ENCODE measurements at regions not wholly inside any gene's neighbourhood (a gene's known extent, or its start where the extent isn't known, plus 50 kb on each side); places are given as distances from the start of the nearest gene placed in this dataset.
A peak's percentile ranks its signal among the peaks of the same experiment; 100 is the strongest.
"Not testable (repeated sequence)": the region's sequence is repeated elsewhere in the genome, so short reads cannot be mapped to it uniquely, and the experiment has no call there.

DNA sequence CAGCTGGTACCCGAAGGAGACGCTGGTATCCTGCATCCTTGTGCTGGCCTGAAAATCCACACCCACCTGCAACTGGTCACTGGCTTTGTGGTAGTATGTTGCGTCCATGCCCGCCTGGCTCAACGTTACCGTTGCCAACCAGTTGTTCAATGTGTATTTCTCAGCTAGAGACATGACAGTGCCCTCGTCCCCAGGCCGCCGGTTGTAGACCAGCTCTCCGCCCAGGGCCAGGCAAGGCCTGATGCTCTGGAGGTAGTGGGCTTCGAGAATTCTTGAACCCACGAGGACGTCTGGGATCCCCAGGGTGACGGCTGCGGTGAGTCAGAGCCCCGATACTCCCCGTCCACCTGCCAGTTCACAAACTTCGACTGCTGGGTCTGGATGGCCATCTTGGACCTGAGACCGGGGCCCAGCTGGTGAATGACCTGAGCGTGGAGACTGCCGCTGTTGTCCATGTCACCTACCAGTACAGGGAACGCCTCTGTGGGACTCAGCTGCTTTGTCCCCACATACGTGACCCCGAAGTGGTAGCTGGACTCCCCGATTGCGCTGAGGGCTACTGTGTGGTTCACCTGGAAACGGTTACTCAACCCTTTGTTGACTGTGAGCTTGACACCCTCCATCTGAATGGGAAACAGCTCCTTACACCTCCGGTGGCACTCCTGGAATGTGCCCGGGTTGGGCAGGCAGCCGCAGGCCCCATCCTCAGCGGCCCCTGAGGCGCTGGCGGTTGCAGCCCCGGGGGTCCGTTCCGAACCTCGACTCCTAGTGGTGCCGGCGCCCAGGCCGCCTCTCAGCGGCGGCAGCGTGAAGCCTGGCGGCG, 165.0 kb downstream of the POTEM start:
- H3K27me3 ChIP-seq (ENCODE audit: insufficient read depth, low read length): not testable (repeated sequence)

DNA sequence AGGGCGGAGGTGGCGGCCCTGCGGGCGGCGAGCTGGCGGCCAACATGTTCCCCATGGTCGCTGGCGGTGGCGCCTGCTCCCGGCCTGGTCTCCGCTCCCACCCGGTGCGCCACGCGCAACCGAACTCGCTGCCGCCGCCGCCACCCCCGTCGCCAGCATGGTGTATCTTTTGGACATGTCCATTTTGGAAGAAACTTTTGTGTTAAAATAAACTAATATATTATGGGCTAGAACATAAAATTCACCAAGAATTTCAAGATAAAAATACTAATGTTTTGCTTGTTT, 165.5 kb downstream of the POTEM start:
- not testable (repeated sequence) for H3K27me3 ChIP-seq (ENCODE audit: insufficient read depth, low read length); H3K4me1 ChIP-seq (ENCODE audit: insufficient read depth, low read length); DNase-seq (ENCODE audit: insufficient read length, low spot score, missing footprints); H3K27ac ChIP-seq (ENCODE audit: low read depth, low read length); H4K20me1 ChIP-seq (ENCODE audit: insufficient read depth, low read length); H3K4me3 ChIP-seq (ENCODE audit: insufficient read depth, low read length); H3K4me2 ChIP-seq (ENCODE audit: insufficient read depth, low read length); H3K79me2 ChIP-seq (ENCODE audit: insufficient read depth, low read length); H3K36me3 ChIP-seq (ENCODE audit: insufficient read depth, low read length); H3K9me3 ChIP-seq (ENCODE audit: low read depth, low read length); H2AFZ ChIP-seq (ENCODE audit: low read length)

More for the DNA sequence above, 165.0 kb downstream of the POTEM start:
- H3K9me3 ChIP-seq (ENCODE audit: low read depth, low read length); H3K79me2 ChIP-seq (ENCODE audit: insufficient read depth, low read length); H3K27ac ChIP-seq (ENCODE audit: low read depth, low read length); H3K36me3 ChIP-seq (ENCODE audit: insufficient read depth, low read length); DNase-seq (ENCODE audit: insufficient read length, low spot score, missing footprints); H2AFZ ChIP-seq (ENCODE audit: low read length); H3K4me1 ChIP-seq (ENCODE audit: insufficient read depth, low read length); H3K4me3 ChIP-seq (ENCODE audit: insufficient read depth, low read length); H3K4me2 ChIP-seq (ENCODE audit: insufficient read depth, low read length); H4K20me1 ChIP-seq (ENCODE audit: insufficient read depth, low read length): not testable (repeated sequence)

GRCh38 chr14:19157106-19157709, 190.0 kb downstream of the POTEM start:
- not testable (repeated sequence) for H3K4me2 ChIP-seq (ENCODE audit: insufficient read depth, low read length); H3K27me3 ChIP-seq (ENCODE audit: insufficient read depth, low read length); H2AFZ ChIP-seq (ENCODE audit: low read length); H3K79me2 ChIP-seq (ENCODE audit: insufficient read depth, low read length); H3K9me3 ChIP-seq (ENCODE audit: low read depth, low read length); H3K4me1 ChIP-seq (ENCODE audit: insufficient read depth, low read length); H3K36me3 ChIP-seq (ENCODE audit: insufficient read depth, low read length); H3K27ac ChIP-seq (ENCODE audit: low read depth, low read length); H4K20me1 ChIP-seq (ENCODE audit: insufficient read depth, low read length); H3K4me3 ChIP-seq (ENCODE audit: insufficient read depth, low read length); DNase-seq (ENCODE audit: insufficient read length, low spot score, missing footprints)

DNA sequence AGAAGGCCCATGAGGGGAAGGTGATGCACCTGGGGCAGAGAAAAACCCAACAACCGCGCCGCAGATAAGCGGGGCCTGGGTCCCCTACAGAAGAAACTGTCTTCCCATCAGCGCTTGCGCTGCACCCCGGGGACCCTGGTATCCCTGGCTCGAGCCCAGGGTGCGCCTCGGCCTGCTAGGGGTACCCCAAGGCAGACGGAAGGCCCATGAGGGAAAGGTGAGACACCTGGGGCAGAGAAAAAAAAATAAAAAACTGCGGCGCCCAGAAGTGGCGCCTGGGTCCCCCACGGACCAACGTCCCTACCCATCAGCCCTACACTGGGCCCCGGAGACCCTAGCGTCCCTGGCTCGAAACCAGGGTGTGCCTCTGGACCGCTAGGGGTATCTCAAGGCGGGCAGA, 190.8 kb downstream of the POTEM start:
- not testable (repeated sequence) for H3K4me3 ChIP-seq (ENCODE audit: insufficient read depth, low read length); H3K4me1 ChIP-seq (ENCODE audit: insufficient read depth, low read length); H3K27me3 ChIP-seq (ENCODE audit: insufficient read depth, low read length); DNase-seq (ENCODE audit: insufficient read length, low spot score, missing footprints); H3K27ac ChIP-seq (ENCODE audit: low read depth, low read length); H3K4me2 ChIP-seq (ENCODE audit: insufficient read depth, low read length); H4K20me1 ChIP-seq (ENCODE audit: insufficient read depth, low read length); H3K9me3 ChIP-seq (ENCODE audit: low read depth, low read length); H3K79me2 ChIP-seq (ENCODE audit: insufficient read depth, low read length); H3K36me3 ChIP-seq (ENCODE audit: insufficient read depth, low read length); H2AFZ ChIP-seq (ENCODE audit: low read length)

- not testable (repeated sequence) for H3K4me1 ChIP-seq (ENCODE audit: insufficient read depth, low read length); H3K4me2 ChIP-seq (ENCODE audit: insufficient read depth, low read length); H4K20me1 ChIP-seq (ENCODE audit: insufficient read depth, low read length); DNase-seq (ENCODE audit: insufficient read length, low spot score, missing footprints); H3K36me3 ChIP-seq (ENCODE audit: insufficient read depth, low read length); H3K9me3 ChIP-seq (ENCODE audit: low read depth, low read length); H2AFZ ChIP-seq (ENCODE audit: low read length); H3K27ac ChIP-seq (ENCODE audit: low read depth, low read length); H3K27me3 ChIP-seq (ENCODE audit: insufficient read depth, low read length); H3K4me3 ChIP-seq (ENCODE audit: insufficient read depth, low read length); H3K79me2 ChIP-seq (ENCODE audit: insufficient read depth, low read length)
Observed at GRCh38 chr14:19158588-19158987, 191.4 kb downstream of the POTEM start.

DNA sequence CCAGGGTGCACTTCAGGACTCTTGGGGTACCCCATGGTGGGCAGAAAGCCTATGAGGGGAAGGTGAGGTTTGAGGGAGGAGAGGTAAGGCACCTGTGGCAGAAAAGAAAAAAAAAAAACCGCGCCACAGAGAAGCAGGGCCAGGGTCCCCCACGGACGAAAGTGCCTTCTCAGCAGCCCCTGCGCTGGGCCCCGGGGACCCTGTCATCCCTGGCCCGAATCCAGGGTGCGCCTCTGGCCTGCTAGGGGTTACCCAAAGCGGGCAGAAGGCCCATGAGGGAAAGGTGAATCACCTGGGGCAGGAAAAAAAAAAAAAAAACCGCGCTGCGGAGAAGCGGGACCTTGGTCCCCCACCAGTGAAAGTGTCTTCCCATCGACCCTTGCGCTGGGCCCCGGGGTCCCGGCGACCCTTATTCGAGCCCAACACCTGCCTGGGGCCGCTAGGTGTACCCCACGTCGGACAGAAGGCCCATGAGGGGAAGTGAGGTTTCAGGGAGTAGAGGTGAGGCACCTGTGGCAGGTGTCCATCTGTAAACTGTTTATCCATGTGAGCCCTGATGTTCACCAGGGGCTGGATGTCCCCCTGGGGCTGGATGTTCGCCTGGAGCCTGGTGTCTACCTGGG, 191.9 kb downstream of the POTEM start:
- H4K20me1 ChIP-seq (ENCODE audit: insufficient read depth, low read length); H2AFZ ChIP-seq (ENCODE audit: low read length); H3K4me2 ChIP-seq (ENCODE audit: insufficient read depth, low read length); DNase-seq (ENCODE audit: insufficient read length, low spot score, missing footprints); H3K4me3 ChIP-seq (ENCODE audit: insufficient read depth, low read length); H3K27me3 ChIP-seq (ENCODE audit: insufficient read depth, low read length); H3K79me2 ChIP-seq (ENCODE audit: insufficient read depth, low read length); H3K4me1 ChIP-seq (ENCODE audit: insufficient read depth, low read length); H3K36me3 ChIP-seq (ENCODE audit: insufficient read depth, low read length); H3K9me3 ChIP-seq (ENCODE audit: low read depth, low read length); H3K27ac ChIP-seq (ENCODE audit: low read depth, low read length): not testable (repeated sequence)

- not testable (repeated sequence) for DNase-seq (ENCODE audit: insufficient read length, low spot score, missing footprints)
Observed at GRCh38 chr14:19160379-19160778, 193.1 kb downstream of the POTEM start.

DNA sequence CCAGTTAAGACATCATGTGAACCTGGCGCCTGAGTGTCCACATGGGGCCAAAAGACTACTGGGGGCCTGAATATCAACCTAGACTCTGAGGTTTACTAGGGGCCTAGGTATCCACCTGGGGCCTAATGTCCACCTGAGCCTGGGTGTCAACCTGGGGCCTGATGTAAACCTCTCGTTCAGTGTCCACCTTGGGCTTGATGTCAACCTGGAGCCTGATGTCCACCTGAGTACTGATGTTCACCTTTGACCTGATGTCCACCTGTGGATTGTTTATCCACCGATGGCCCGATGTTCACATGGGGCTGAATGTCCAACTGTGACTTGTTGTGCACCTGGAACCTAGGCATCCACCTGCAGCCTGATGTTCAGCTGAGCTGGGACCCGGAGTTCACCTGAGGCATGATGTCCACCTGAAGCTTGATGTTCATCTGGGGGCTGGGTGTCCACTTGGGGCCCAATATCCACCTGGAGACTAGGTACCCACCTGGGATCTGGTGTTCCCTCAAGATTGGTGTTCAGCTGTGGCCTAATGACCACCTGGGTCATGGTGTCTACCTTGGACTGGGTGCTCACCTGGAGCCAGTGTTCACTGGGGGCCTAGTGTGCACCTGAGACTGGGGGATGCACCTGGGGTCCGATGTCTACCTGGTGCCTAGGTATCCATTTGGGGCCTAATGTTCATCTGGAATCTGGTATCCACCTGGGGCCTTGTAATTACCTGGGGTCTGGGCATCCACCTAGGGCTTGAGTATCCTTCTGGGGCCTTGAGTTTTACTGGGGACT, 194.2 kb downstream of the POTEM start:
- not testable (repeated sequence) for H4K20me1 ChIP-seq (ENCODE audit: insufficient read depth, low read length); H2AFZ ChIP-seq (ENCODE audit: low read length); H3K4me2 ChIP-seq (ENCODE audit: insufficient read depth, low read length); H3K27ac ChIP-seq (ENCODE audit: low read depth, low read length); H3K79me2 ChIP-seq (ENCODE audit: insufficient read depth, low read length); H3K4me1 ChIP-seq (ENCODE audit: insufficient read depth, low read length); H3K9me3 ChIP-seq (ENCODE audit: low read depth, low read length); H3K27me3 ChIP-seq (ENCODE audit: insufficient read depth, low read length); H3K36me3 ChIP-seq (ENCODE audit: insufficient read depth, low read length); H3K4me3 ChIP-seq (ENCODE audit: insufficient read depth, low read length)
- peak; percentile 67 for DNase-seq (ENCODE audit: insufficient read length, low spot score, missing footprints)

More at GRCh38 chr14:19160379-19160778, 193.1 kb downstream of the POTEM start:
- H4K20me1 ChIP-seq (ENCODE audit: insufficient read depth, low read length); H2AFZ ChIP-seq (ENCODE audit: low read length); H3K4me3 ChIP-seq (ENCODE audit: insufficient read depth, low read length); H3K4me2 ChIP-seq (ENCODE audit: insufficient read depth, low read length); H3K27me3 ChIP-seq (ENCODE audit: insufficient read depth, low read length); H3K9me3 ChIP-seq (ENCODE audit: low read depth, low read length); H3K79me2 ChIP-seq (ENCODE audit: insufficient read depth, low read length); H3K27ac ChIP-seq (ENCODE audit: low read depth, low read length); H3K4me1 ChIP-seq (ENCODE audit: insufficient read depth, low read length); H3K36me3 ChIP-seq (ENCODE audit: insufficient read depth, low read length): not testable (repeated sequence)
